HG03469 (cell line): ENCODE measurements at regions not wholly inside any gene's neighbourhood (a gene's known extent, or its start where the extent isn't known, plus 50 kb on each side); places are given as distances from the start of the nearest gene placed in this dataset.

Source experiments
- ATAC-seq: cut with Tn5 transposase; IDR thresholded peaks from one replicate; pipeline ENCODE4 v1.9.1; 2021; ENCODE audit warnings: mild to moderate bottlenecking, moderate library complexity, moderate number of reproducible peaks; ENCODE audit not compliant: unreplicated experiment

DNA sequence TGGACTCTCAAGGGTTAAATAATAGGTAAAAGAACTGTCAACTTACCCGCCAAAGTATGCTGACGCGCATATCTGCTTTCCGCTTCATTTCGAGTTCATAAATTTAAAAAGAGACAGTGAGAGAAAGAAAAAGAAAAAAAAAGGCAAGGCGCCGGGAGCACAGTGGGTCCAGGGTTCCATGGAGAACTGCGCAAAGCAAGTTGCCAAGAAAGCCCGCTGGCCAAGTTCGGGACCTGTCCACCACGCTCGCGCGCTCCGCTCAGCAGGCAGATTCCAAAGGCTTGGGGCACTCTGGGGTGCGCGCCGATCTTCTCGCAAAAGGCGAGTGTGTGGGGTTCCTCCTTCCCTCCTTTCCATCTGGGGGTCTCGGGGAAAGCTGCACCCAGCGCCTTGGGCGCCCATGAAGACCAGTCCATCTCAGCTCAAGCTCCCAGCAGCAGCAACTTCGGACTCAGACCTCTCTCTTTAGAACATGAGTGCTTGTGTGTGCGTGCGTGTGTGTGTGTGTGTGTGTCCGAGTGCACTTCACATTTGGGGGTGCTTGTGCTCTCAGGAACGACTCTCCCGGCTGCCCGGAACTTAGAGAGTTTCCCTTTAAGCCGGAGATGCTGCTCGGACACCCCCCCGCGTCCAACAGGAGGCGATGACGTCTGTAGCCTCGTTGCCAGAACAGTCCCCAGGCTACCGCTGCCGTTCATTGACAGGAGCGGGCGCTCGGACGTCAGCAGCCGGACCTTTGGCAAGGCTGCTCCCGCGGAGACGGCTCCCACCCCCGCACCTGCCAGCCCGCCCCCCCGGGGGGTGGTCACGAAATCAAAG, 180.0 kb downstream of the TBXT start:
- no peak for ATAC-seq

DNA sequence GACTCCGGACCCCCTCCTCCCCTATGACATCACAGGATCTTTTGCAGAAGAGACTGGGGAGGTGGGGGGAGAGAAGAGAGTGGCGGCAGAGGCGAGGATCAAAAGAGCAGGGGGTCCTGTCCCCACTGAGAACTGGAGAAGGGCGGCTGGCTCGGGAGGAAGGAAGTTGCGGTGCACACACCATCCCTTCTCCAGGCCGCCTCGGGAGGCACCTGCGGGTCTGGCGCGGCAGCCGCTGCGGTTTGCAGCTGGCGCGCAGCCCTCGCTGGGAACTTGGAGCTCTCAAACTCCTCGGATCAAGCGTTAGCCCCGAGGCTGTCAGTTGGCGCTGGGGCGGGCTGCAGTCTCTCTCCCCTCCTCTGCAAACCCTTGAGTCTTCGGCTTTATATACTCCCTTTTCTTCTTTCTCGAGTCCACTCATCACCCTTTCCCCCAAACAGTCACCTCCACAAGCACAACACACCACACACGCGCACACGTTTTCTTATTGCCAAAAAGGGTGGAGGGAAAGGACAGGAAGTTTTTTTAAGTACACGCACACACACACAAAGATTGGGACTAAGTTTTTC, 180.7 kb downstream of the TBXT start:
- ATAC-seq: no peak

GRCh38 chr6:165986311-165986913, 181.2 kb downstream of the TBXT start:
- no peak for ATAC-seq

DNA sequence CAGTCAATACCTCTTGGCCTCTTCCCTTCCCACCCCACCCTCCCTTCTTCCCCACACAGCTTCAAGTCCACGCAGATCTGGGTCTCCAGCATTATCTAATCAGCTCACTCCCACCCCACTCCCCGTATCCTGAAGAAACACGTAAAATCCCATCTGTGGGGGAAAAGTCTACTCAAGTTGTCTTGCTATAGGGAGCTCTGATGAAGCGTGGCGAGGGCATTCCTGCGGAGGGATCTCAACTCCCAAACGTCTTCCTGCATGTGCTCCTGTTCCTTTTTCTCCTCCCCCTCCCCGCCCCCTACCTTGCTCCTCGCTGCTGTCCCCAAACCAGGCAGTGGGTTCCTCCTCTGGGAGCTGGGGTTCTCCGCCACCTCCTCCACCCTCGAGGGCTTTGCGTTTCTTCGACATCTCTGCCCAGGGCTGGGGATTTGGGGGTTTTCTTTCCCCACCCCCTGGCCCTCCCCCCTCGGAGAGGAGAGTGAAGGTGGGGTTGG, 181.8 kb downstream of the TBXT start:
- ATAC-seq: no peak

- ATAC-seq: no peak
These were observed 182.3 kb downstream of the TBXT start for GRCh38 chr6:165985281-165985805.

GRCh38 chr6:165984729-165985275, 182.8 kb downstream of the TBXT start:
- no peak for ATAC-seq

GRCh38 chr6:165983112-165984072, 184.3 kb downstream of the TBXT start:
- ATAC-seq: no peak

DNA sequence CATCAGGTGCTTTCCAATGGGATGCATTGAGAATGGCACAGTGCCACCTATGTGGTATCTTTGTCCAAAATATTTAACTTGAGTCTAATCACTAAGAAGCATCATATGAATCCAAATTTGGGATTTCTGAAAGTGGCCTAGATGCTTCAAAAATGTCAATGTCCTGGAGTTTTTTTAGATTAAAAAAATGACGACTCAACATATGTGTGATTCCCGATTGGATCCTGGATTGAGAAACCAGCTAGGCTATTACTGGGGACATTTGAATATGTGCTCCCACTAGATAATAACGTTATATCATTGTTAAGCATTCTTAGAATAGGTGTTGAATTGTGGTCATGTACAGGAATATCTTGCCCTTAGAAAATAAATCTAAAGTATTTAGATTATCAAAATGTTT, 189.2 kb downstream of the TBXT start:
- ATAC-seq: no peak

GRCh38 chr6:165976684-165977083, 191.0 kb downstream of the TBXT start:
- ATAC-seq: no peak

- no peak for ATAC-seq
These were observed 192.8 kb downstream of the TBXT start for GRCh38 chr6:165974817-165975216.

GRCh38 chr6:165973473-165973872, 194.2 kb downstream of the TBXT start:
- no peak for ATAC-seq

DNA sequence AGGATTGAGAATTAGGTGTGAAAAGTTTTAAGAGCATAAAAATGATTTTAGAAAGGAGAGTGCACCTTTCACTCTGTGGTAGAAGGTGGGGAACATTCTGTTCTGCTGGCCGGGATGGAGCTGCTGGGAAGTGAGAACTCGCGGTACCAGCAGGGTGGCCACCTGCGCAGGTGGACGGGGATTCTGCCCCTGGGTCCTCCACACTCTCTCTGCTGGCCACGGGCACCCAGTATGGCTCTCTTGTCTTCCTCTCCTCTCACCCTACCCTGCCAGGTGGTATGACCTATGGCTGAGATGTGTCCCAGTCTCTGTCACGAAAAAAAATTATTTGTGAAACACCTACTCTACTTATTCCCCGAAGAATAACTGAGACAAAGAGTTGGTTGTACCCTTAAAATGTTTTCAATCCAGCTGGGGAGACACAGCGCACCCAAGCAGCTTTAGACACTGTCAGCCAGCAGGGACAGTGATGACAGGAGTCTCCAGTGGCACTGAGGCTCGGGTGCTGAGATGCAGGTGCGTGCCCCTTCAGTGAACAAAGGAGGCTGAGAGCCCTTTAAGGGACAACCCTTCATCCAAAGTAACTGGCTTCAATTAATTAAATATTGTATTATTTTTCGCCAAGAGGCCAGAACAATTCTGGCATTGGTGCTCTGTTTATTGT, 195.4 kb downstream of the TBXT start:
- no peak for ATAC-seq

GRCh38 chr6:165971202-165971601, 196.4 kb downstream of the TBXT start:
- ATAC-seq: no peak

DNA sequence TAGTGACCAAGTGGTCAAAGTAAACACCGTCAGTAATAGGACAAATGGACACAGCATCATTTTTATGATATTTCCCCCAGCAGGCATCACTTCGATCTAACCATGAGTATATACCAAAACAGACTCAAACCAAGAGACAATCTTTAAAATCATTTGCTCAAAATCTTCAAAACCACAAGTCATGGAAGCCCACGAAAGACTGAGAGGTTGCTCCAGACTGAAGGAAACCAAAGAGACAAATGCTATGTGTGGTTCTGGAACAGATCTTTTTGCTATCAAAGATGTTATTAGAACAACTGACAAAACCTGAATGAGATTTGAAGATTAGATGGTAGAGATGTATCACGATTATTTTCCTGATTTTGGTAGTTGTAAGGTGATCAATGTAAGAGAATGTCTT, 197.7 kb downstream of the TBXT start:
- ATAC-seq: no peak

- no peak for ATAC-seq
These were observed 198.5 kb downstream of the TBXT start for GRCh38 chr6:165969184-165969583.

GRCh38 chr6:165968408-165968807, 199.2 kb downstream of the TBXT start:
- ATAC-seq: no peak

GRCh38 chr6:165967810-165968407, 199.7 kb downstream of the TBXT start:
- no peak for ATAC-seq

DNA sequence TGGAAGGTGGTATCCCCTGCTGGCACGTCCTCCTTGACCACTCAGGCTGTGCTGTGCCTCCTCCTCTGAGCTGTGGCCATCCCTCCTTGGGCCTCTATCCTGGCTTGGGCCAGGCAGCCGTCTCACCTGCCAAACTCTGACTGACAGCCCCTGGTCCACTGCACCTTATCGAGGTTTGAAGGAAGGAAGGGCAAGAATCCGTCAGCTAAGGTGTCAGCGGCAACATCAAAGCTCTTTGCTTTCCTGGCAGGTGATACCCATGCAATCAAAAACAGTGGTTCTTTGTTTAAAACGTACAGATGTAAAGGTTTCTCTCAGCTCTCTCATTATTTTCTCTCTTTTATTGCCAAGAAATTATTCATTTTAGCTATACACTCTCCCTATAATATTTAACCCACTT, 203.9 kb downstream of the TBXT start:
- ATAC-seq: no peak

DNA sequence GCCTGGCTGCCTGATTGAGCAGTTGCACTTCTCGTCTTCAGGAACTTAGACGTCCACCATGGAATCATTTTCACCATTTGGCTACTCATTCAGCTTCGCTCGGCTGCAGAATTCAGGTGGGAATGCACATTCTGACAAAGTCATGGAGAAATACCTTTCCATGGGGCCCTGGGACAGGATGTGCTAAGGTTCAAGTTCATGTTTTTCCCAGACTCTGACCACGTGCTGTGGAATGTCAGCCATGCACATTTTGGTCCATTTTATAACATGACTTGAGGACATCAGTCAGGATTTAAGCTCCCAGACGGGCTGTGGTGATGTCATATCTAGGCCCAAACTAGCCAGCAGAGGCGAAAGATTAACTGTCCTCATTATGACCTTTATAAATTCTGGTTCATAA, 205.3 kb downstream of the TBXT start:
- no peak for ATAC-seq
